ENCODE measurements at regions not wholly inside any gene's neighbourhood (a gene's known extent, or its start where the extent isn't known, plus 50 kb on each side); places are given as distances from the start of the nearest gene placed in this dataset.

DNA sequence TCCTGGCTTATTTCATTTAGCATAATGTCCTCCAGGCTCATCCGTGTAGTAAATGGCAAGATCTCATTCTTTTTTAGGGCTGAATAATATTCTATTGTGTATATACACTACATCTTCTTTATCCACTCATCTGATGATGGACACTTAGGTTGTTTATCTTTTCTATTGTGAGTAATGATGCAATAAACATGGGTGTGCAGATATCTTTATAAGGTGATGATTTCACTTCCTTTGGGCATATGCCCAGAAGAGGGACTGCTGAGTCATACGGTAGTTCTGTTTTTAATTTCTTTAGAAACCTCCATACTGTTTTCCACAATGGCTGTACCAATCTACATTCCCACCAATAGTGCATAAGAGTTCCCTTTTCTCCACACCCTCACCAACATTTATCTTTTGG is 317.6 kb upstream of the CNKSR2 start:
- no peak overlapping the region for H3K4me3 Mint-ChIP-seq
- peaks cover 13% of the 10 kb centered on the region for H3K36me3 Mint-ChIP-seq
- H3K27ac Mint-ChIP-seq, result no peak overlapping the region
- H3K4me1 Mint-ChIP-seq, result no peaks in the 10 kb centered on the region
- POLR2A ChIA-PET, result no interaction called here
- TF ChIP-seq SMAD4 (CRISPR knock-in tag; IDR thresholded peaks at IDR 0.05) (no peak), NFATC4 (CRISPR knock-in tag; IDR thresholded peaks at IDR 0.05) (no peak), JUN (CRISPR knock-in tag; IDR thresholded peaks at IDR 0.05) (no peak), SOX15 (CRISPR knock-in tag; IDR thresholded peaks at IDR 0.05) (no peak), ZNF263 (CRISPR knock-in tag; IDR thresholded peaks at IDR 0.05; ENCODE audit: low read depth) (no peak), ZNF232 (CRISPR knock-in tag; IDR thresholded peaks at IDR 0.05) (no peak), ATF3 (CRISPR knock-in tag; conservative IDR thresholded peaks at IDR 0.05) (no peak), E2F1 (CRISPR knock-in tag; IDR thresholded peaks at IDR 0.05) (no peak), AFF4 (CRISPR knock-in tag; IDR thresholded peaks at IDR 0.05; ENCODE audit: borderline replicate concordance) (no peak), NFYB (CRISPR knock-in tag; conservative IDR thresholded peaks at IDR 0.05; ENCODE audit: low read depth) (no peak), FOXP4 (CRISPR knock-in tag; IDR thresholded peaks at IDR 0.05) (no peak), STAT6 (CRISPR knock-in tag; conservative IDR thresholded peaks at IDR 0.05; ENCODE audit: low read depth) (no peak), ATF6 (CRISPR knock-in tag; IDR thresholded peaks at IDR 0.05) (no peak), RORB (CRISPR knock-in tag; IDR thresholded peaks at IDR 0.05) (no peak), ZNF512 (CRISPR knock-in tag; IDR thresholded peaks at IDR 0.05; ENCODE audit: borderline replicate concordance) (no peak), ZNF423 (CRISPR knock-in tag; IDR thresholded peaks at IDR 0.05) (no peak), NR1H2 (CRISPR knock-in tag; IDR thresholded peaks at IDR 0.05) (no peak), ZNF317 (CRISPR knock-in tag; IDR thresholded peaks at IDR 0.05; ENCODE audit: borderline replicate concordance, low read depth) (no peak)
- TF ChIP-seq, protein P1, sequence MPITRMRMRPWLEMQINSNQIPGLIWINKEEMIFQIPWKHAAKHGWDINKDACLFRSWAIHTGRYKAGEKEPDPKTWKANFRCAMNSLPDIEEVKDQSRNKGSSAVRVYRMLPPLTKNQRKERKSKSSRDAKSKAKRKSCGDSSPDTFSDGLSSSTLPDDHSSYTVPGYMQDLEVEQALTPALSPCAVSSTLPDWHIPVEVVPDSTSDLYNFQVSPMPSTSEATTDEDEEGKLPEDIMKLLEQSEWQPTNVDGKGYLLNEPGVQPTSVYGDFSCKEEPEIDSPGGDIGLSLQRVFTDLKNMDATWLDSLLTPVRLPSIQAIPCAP (CRISPR knock-in tag; IDR thresholded peaks at IDR 0.05), result no peak
- TF ChIP-seq, protein P2, sequence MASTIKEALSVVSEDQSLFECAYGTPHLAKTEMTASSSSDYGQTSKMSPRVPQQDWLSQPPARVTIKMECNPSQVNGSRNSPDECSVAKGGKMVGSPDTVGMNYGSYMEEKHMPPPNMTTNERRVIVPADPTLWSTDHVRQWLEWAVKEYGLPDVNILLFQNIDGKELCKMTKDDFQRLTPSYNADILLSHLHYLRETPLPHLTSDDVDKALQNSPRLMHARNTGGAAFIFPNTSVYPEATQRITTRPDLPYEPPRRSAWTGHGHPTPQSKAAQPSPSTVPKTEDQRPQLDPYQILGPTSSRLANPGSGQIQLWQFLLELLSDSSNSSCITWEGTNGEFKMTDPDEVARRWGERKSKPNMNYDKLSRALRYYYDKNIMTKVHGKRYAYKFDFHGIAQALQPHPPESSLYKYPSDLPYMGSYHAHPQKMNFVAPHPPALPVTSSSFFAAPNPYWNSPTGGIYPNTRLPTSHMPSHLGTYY (CRISPR knock-in tag; IDR thresholded peaks at IDR 0.05), result no peak
- no peaks in the 10 kb centered on the region for H3K27me3 Mint-ChIP-seq (ENCODE audit: low read depth)
- DNase-seq (ENCODE audit: low spot score) (no peak), ATAC-seq (no peak)
- peaks cover 32% of the 10 kb centered on the region for H3K9me3 Mint-ChIP-seq
- CTCF ChIA-PET, result no interaction called here

Measured in WTC11 (cell line).